ENCODE measurements at regions not wholly inside any gene's neighbourhood (a gene's known extent, or its start where the extent isn't known, plus 50 kb on each side); places are given as distances from the start of the nearest gene placed in this dataset.

DNA sequence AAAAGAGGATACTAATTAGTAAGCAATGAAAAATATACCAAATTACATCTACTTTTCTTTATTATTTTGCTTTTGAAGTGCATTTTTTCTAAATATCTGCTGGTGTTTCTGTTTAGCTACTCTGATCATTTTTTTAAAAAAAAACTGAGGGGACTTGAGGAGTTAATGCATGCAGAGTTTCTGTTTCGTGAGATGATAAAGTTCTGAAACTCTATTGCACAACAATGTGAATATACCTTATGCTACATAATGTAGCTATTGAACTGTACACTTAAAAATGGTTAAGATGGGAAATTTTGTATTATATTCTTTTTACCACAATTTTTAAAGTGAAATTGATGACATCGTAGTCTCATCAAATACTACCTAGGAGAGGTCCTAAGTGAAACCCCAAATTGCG, 288.3 kb upstream of the NR4A3 start:
- CTCF ChIA-PET = no interaction called here

DNA sequence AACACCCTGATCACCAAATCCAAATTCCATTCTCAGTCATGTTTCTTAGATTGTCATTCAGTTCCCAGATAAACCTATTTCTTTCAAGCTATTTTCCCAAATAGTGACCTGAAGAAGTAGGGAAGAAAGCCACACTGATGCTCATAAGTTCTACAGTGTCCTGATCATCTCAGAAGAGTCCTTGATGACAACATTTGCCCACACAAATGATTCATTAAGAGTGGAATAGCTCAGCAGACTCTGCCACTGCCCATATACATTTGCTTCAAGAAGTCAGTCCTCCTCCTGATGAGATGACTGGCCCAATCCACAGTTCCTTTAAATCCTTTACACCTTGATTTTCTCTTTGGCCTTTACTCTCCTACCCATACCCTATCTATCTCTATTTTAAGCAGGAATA, 283.7 kb upstream of the NR4A3 start:
- Histone ChIP-seq H3K4me3 (ENCODE audit: low read depth in 2 of 2, low read length in 1 of 2) (no peak overlapping the region), H3K9me2 (no peaks in the 10 kb centered on the region), H3K9me3 (no peaks in the 10 kb centered on the region), H3K36me3 (replicated peaks in 1 of 2; ENCODE audit: control insufficient read depth in 1 of 2, insufficient read depth in 2 of 2, low read length in 1 of 2) (no peaks in the 10 kb centered on the region), H4K20me1 (ENCODE audit: insufficient read depth) (no peaks in the 10 kb centered on the region), H3F3A (replicated peaks; ENCODE audit: insufficient read depth) (no peaks in the 10 kb centered on the region), H3K4me2 (no peak overlapping the region), H2AFZ (ENCODE audit: low read depth) (no peak overlapping the region), H3K4me1 (ENCODE audit: control insufficient read depth in 1 of 2, insufficient read depth in 2 of 2, low read depth in 1 of 2, low read length in 1 of 2) (no peaks in the 10 kb centered on the region), H3K27ac (ENCODE audit: low read depth in 2 of 2, low read length in 1 of 2) (no peak overlapping the region), H3K9ac (no peak overlapping the region), H3K79me2 (ENCODE audit: insufficient read depth) (no peaks in the 10 kb centered on the region), H3K27me3 (ENCODE audit: insufficient read depth) (no peaks in the 10 kb centered on the region)
- ChIA-PET POLR2A (no interaction called here), CTCF (interaction anchor here (1.2 kb wide), 1 partner anchor 15 kb away, joined by 3 read pairs; no protein-coding TSS in a partner anchor)
- no peak for DNase-seq
- no peak for TF ChIP-seq MXI1 (IDR thresholded peaks at IDR 0.05; ENCODE audit: low read depth, low read length)
- TF ChIP-seq NFIC (IDR thresholded peaks at IDR 0.05; ENCODE audit: borderline replicate concordance) = no peak
- no peak for TF ChIP-seq MEF2A (IDR thresholded peaks at IDR 0.05; ENCODE audit: borderline replicate concordance, low read depth)
- TF ChIP-seq SMC3 (IDR thresholded peaks at IDR 0.05; ENCODE audit: low read depth, low read length) = no peak
- TF ChIP-seq CHD2 (IDR thresholded peaks at IDR 0.05; ENCODE audit: low read length, partially characterized antibody) = no peak
- no peak for TF ChIP-seq RXRA (IDR thresholded peaks at IDR 0.05; ENCODE audit: borderline replicate concordance, low read depth)
- TF ChIP-seq, protein P1, sequence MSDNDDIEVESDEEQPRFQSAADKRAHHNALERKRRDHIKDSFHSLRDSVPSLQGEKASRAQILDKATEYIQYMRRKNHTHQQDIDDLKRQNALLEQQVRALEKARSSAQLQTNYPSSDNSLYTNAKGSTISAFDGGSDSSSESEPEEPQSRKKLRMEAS (IDR thresholded peaks at IDR 0.05; ENCODE audit: low read depth) = no peak
- TF ChIP-seq, protein P2, sequence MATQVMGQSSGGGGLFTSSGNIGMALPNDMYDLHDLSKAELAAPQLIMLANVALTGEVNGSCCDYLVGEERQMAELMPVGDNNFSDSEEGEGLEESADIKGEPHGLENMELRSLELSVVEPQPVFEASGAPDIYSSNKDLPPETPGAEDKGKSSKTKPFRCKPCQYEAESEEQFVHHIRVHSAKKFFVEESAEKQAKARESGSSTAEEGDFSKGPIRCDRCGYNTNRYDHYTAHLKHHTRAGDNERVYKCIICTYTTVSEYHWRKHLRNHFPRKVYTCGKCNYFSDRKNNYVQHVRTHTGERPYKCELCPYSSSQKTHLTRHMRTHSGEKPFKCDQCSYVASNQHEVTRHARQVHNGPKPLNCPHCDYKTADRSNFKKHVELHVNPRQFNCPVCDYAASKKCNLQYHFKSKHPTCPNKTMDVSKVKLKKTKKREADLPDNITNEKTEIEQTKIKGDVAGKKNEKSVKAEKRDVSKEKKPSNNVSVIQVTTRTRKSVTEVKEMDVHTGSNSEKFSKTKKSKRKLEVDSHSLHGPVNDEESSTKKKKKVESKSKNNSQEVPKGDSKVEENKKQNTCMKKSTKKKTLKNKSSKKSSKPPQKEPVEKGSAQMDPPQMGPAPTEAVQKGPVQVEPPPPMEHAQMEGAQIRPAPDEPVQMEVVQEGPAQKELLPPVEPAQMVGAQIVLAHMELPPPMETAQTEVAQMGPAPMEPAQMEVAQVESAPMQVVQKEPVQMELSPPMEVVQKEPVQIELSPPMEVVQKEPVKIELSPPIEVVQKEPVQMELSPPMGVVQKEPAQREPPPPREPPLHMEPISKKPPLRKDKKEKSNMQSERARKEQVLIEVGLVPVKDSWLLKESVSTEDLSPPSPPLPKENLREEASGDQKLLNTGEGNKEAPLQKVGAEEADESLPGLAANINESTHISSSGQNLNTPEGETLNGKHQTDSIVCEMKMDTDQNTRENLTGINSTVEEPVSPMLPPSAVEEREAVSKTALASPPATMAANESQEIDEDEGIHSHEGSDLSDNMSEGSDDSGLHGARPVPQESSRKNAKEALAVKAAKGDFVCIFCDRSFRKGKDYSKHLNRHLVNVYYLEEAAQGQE (IDR thresholded peaks at IDR 0.05; ENCODE audit: low read depth, low read length) = no peak

More for the DNA sequence above, 288.3 kb upstream of the NR4A3 start:
- no peaks in the 10 kb centered on the region for H3F3A ChIP-seq (replicated peaks; ENCODE audit: insufficient read depth)
- 69% methylated on average over 3 of the region's 3 CpGs for WGBS (ENCODE audit: low lambda C conversion rate)
- H3K9ac ChIP-seq = no peak overlapping the region
- no peaks in the 10 kb centered on the region for H3K9me2 ChIP-seq
- POLR2A ChIA-PET = no interaction called here
- no peaks in the 10 kb centered on the region for H3K27me3 ChIP-seq (ENCODE audit: insufficient read depth)
- H2AFZ ChIP-seq (ENCODE audit: low read depth) = no peak overlapping the region
- H3K79me2 ChIP-seq (ENCODE audit: insufficient read depth) = no peaks in the 10 kb centered on the region
- H3K4me1 ChIP-seq (ENCODE audit: control insufficient read depth in 1 of 2, insufficient read depth in 2 of 2, low read depth in 1 of 2, low read length in 1 of 2) = no peaks in the 10 kb centered on the region
- no peaks in the 10 kb centered on the region for H4K20me1 ChIP-seq (ENCODE audit: insufficient read depth)
- H3K27ac ChIP-seq (ENCODE audit: low read depth in 2 of 2, low read length in 1 of 2) = no peak overlapping the region
- H3K4me3 ChIP-seq (ENCODE audit: low read depth in 2 of 2, low read length in 1 of 2) = no peak overlapping the region
- no peak for DNase-seq
- peaks cover 2% of the 10 kb centered on the region; the same call in 1 of the 2 replicates for H3K9me3 ChIP-seq
- H3K36me3 ChIP-seq (replicated peaks in 1 of 2; ENCODE audit: control insufficient read depth in 1 of 2, insufficient read depth in 2 of 2, low read length in 1 of 2) = no peaks in the 10 kb centered on the region
- no peak for TF ChIP-seq MXI1 (IDR thresholded peaks at IDR 0.05; ENCODE audit: low read depth, low read length)
- TF ChIP-seq, protein P3, sequence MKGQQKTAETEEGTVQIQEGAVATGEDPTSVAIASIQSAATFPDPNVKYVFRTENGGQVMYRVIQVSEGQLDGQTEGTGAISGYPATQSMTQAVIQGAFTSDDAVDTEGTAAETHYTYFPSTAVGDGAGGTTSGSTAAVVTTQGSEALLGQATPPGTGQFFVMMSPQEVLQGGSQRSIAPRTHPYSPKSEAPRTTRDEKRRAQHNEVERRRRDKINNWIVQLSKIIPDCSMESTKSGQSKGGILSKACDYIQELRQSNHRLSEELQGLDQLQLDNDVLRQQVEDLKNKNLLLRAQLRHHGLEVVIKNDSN (IDR thresholded peaks at IDR 0.05; ENCODE audit: borderline replicate concordance, low read depth) = no peak
- TF ChIP-seq, protein P4, sequence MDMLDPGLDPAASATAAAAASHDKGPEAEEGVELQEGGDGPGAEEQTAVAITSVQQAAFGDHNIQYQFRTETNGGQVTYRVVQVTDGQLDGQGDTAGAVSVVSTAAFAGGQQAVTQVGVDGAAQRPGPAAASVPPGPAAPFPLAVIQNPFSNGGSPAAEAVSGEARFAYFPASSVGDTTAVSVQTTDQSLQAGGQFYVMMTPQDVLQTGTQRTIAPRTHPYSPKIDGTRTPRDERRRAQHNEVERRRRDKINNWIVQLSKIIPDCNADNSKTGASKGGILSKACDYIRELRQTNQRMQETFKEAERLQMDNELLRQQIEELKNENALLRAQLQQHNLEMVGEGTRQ (IDR thresholded peaks at IDR 0.05; ENCODE audit: borderline replicate concordance, low read depth, low read length) = no peak
- TF ChIP-seq, protein P5, sequence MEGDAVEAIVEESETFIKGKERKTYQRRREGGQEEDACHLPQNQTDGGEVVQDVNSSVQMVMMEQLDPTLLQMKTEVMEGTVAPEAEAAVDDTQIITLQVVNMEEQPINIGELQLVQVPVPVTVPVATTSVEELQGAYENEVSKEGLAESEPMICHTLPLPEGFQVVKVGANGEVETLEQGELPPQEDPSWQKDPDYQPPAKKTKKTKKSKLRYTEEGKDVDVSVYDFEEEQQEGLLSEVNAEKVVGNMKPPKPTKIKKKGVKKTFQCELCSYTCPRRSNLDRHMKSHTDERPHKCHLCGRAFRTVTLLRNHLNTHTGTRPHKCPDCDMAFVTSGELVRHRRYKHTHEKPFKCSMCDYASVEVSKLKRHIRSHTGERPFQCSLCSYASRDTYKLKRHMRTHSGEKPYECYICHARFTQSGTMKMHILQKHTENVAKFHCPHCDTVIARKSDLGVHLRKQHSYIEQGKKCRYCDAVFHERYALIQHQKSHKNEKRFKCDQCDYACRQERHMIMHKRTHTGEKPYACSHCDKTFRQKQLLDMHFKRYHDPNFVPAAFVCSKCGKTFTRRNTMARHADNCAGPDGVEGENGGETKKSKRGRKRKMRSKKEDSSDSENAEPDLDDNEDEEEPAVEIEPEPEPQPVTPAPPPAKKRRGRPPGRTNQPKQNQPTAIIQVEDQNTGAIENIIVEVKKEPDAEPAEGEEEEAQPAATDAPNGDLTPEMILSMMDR (IDR thresholded peaks at IDR 0.05) = no peak
- no peak for TF ChIP-seq TAF1 (IDR thresholded peaks at IDR 0.05; ENCODE audit: borderline replicate concordance, low read depth, low read length)
- no peak for TF ChIP-seq SIN3A (IDR thresholded peaks at IDR 0.05; ENCODE audit: borderline replicate concordance, low read depth, low read length)
- no peak for TF ChIP-seq TEAD4 (IDR thresholded peaks at IDR 0.05; ENCODE audit: borderline replicate concordance, insufficient read depth)
- no peak for TF ChIP-seq TCF12 (IDR thresholded peaks at IDR 0.05)
- no peak for TF ChIP-seq RFX5 (IDR thresholded peaks at IDR 0.05; ENCODE audit: low read length)
- TF ChIP-seq FOXM1 (IDR thresholded peaks at IDR 0.05; ENCODE audit: low read depth) = no peak
- TF ChIP-seq POLR2AphosphoS5 (IDR thresholded peaks at IDR 0.05; ENCODE audit: low read depth, low read length) = no peak
- TF ChIP-seq, protein P6, sequence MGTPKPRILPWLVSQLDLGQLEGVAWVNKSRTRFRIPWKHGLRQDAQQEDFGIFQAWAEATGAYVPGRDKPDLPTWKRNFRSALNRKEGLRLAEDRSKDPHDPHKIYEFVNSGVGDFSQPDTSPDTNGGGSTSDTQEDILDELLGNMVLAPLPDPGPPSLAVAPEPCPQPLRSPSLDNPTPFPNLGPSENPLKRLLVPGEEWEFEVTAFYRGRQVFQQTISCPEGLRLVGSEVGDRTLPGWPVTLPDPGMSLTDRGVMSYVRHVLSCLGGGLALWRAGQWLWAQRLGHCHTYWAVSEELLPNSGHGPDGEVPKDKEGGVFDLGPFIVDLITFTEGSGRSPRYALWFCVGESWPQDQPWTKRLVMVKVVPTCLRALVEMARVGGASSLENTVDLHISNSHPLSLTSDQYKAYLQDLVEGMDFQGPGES (IDR thresholded peaks at IDR 0.05; ENCODE audit: low read depth, low read length) = no peak
- no peak for TF ChIP-seq MEF2A (IDR thresholded peaks at IDR 0.05; ENCODE audit: borderline replicate concordance, low read depth)
- no peak for TF ChIP-seq YY1 (IDR thresholded peaks at IDR 0.05; ENCODE audit: low read depth)
- no peak for TF ChIP-seq RAD21 (IDR thresholded peaks at IDR 0.05; ENCODE audit: low read length)
- TF ChIP-seq EZH2phosphoT487 (IDR thresholded peaks at IDR 0.05; ENCODE audit: borderline replicate concordance, low read depth) = no peak
- TF ChIP-seq NRF1 (IDR thresholded peaks at IDR 0.05; ENCODE audit: low read depth, low read length) = no peak
- H3K4me2 ChIP-seq = no peak overlapping the region
